Breast epithelium (tissue), 4 donors: ENCODE measurements at regions not wholly inside any gene's neighbourhood (a gene's known extent, or its start where the extent isn't known, plus 50 kb on each side); places are given as distances from the start of the nearest gene placed in this dataset.
"Not testable (repeated sequence)": the region's sequence is repeated elsewhere in the genome, so short reads cannot be mapped to it uniquely, and the experiment has no call there.

Experiments
- DNase-seq, 2 donors: peaks; one replicate each; pipeline ENCODE4 v3.0.0-alpha.2; 2019; ENCODE audit warnings: low spot score in 2 of 2
- H3K27ac ChIP-seq, 2 donors: fragments of 200-600 bp; sonication (generic) in 1 of 2; one replicate each; pipeline ENCODE4 v1.5.1; 2016 to 2019; ENCODE audit warnings: mild to moderate bottlenecking in 1 of 2
- H3K27me3 ChIP-seq, 2 donors: fragments of 200-600 bp; sonication (generic) in 1 of 2; one replicate each; pipeline versions ENCODE4 v1.5.1 to v1.6.0; 2017 to 2019; ENCODE audit warnings: control low read depth in 1 of 2, mild to moderate bottlenecking in 1 of 2
- H3K36me3 ChIP-seq: fragments of 200-600 bp; one replicate; pipeline ENCODE4 v1.5.1; 2019
- H3K4me1 ChIP-seq, 2 donors: fragments of 200-600 bp; sonication (generic); one replicate each; pipeline ENCODE4 v1.5.1; 2016 to 2019; ENCODE audit warnings: control low read depth in 1 of 2
- H3K4me3 ChIP-seq, 3 donors: fragments of 200-600 bp; sonication (generic); 1 replicate in 2 of 3; 2 replicates in 1 of 3; pipeline ENCODE4 v1.5.1; 2016 to 2019; ENCODE audit warnings: mild to moderate bottlenecking in 3 of 3, moderate library complexity in 2 of 3
- H3K9me3 ChIP-seq, 2 donors: fragments of 200-600 bp; sonication (generic) in 1 of 2; one replicate each; pipeline ENCODE4 v1.5.1; 2016 to 2019; ENCODE audit warnings: control low read depth in 1 of 2
- CTCF ChIP-seq, 3 donors: fragments of 450-650 bp; IDR thresholded peaks; one replicate each; pipeline ENCODE4 v1.5.1; 2016 to 2017; ENCODE audit warnings: antibody characterized with exemption in 3 of 3, mild to moderate bottlenecking in 3 of 3, moderate library complexity in 3 of 3
- POLR2A ChIP-seq: fragments of 450-650 bp; IDR thresholded peaks from one replicate; pipeline ENCODE4 v1.6.1; 2016; ENCODE audit warnings: antibody characterized with exemption, mild to moderate bottlenecking, moderate library complexity
- POLR2AphosphoS5 ChIP-seq, 3 donors: sonication (generic); formaldehyde crosslinking; IDR thresholded peaks; one replicate each; pipeline ENCODE4 v1.6.1; 2017; ENCODE audit warnings: antibody characterized with exemption in 3 of 3
- intact Hi-C: fragments of 100-400 bp; cut with DNase I; formaldehyde crosslinking; loops from one replicate; pipeline ENCODE4 v1.15.1; 2023; ENCODE audit warnings: low total_unique reads

DNA sequence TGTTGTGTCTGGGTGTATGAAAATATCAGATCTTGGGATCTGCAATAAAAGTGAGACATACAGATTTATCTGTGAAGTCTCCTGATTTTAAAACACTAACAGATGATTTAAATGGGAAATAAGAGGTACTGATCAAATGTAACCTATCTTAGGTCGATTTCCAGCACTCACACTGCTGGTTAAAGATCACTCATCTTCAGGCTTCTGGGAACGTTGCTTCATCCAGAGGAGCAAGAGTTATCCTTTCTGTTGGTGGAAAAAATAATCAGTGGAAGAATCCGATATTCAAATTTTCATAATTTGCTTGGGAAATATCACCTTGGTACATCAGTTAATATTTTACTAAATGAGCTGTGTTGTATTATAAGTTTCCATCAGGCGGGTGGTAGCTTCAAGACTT is 876.8 kb upstream of the WWC1 start:
- no peak for TF ChIP-seq CTCF (IDR thresholded peaks at IDR 0.05)
- no peak for TF ChIP-seq POLR2A
- no peak for TF ChIP-seq POLR2AphosphoS5 (IDR thresholded peaks at IDR 0.05)
- no peaks in the 10 kb centered on the region for H3K9me3 ChIP-seq
- H3K27ac ChIP-seq: no peak overlapping the region
- no peaks in the 10 kb centered on the region for H3K4me1 ChIP-seq
- DNase-seq: no peak
- no peak overlapping the region for H3K4me3 ChIP-seq
- intact Hi-C loops: no loop called here
- H3K27me3 ChIP-seq: no peaks in the 10 kb centered on the region
- no peaks in the 10 kb centered on the region for H3K36me3 ChIP-seq

GRCh38 chr5:167415779-167416746 is 875.4 kb upstream of the WWC1 start:
- Histone ChIP-seq H3K4me3 (no peak overlapping the region), H3K4me1 (no peaks in the 10 kb centered on the region), H3K27me3 (no peaks in the 10 kb centered on the region), H3K36me3 (no peaks in the 10 kb centered on the region), H3K27ac (no peak overlapping the region), H3K9me3 (no peaks in the 10 kb centered on the region)
- intact Hi-C loops: no loop called here
- DNase-seq: no peak
- TF ChIP-seq CTCF (IDR thresholded peaks at IDR 0.05) (no peak), POLR2AphosphoS5 (IDR thresholded peaks at IDR 0.05) (no peak), POLR2A (no peak)

GRCh38 chr5:167417662-167418061 is 873.8 kb upstream of the WWC1 start:
- Histone ChIP-seq H3K36me3 (no peaks in the 10 kb centered on the region), H3K9me3 (no peaks in the 10 kb centered on the region), H3K27ac (no peak overlapping the region), H3K4me3 (no peak overlapping the region), H3K4me1 (no peaks in the 10 kb centered on the region), H3K27me3 (no peaks in the 10 kb centered on the region)
- intact Hi-C loops: no loop called here
- TF ChIP-seq POLR2A (no peak), CTCF (IDR thresholded peaks at IDR 0.05) (no peak), POLR2AphosphoS5 (IDR thresholded peaks at IDR 0.05) (no peak)
- no peak for DNase-seq

- DNase-seq: no peak
- no peak overlapping the region for H3K27ac ChIP-seq
- TF ChIP-seq POLR2A (no peak), CTCF (IDR thresholded peaks at IDR 0.05) (no peak), POLR2AphosphoS5 (IDR thresholded peaks at IDR 0.05) (no peak)
- H3K36me3 ChIP-seq: no peaks in the 10 kb centered on the region
- intact Hi-C loops: no loop called here
- H3K27me3 ChIP-seq: no peaks in the 10 kb centered on the region
- no peaks in the 10 kb centered on the region for H3K4me1 ChIP-seq
- H3K9me3 ChIP-seq: no peaks in the 10 kb centered on the region
- no peak overlapping the region for H3K4me3 ChIP-seq
Observed at GRCh38 chr5:167425161-167425560, 866.3 kb upstream of the WWC1 start.

DNA sequence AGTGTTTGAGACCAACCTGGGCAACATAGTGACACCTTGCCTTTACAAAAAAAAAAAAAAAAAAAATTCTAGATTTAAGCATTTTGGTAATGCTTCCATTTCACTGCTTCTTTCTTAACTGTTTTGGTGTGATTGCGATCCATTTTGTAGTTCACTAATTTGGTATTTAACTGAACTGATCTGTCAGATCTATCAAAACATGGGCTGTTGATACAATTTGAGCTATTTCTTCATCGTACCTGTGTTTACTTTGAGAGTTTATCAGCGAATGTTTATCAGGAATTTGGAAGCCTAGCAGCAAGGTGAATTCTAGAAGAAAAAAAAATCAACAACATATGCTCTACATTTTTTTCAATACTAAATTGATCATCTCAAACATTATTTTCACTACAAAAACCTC is 864.9 kb upstream of the WWC1 start:
- intact Hi-C loops: no loop called here
- Histone ChIP-seq H3K36me3 (no peaks in the 10 kb centered on the region), H3K4me3 (no peak overlapping the region), H3K27ac (no peak overlapping the region), H3K9me3 (no peaks in the 10 kb centered on the region), H3K27me3 (no peaks in the 10 kb centered on the region), H3K4me1 (no peaks in the 10 kb centered on the region)
- DNase-seq: no peak
- TF ChIP-seq POLR2AphosphoS5 (IDR thresholded peaks at IDR 0.05) (no peak), POLR2A (no peak), CTCF (IDR thresholded peaks at IDR 0.05) (no peak)

DNA sequence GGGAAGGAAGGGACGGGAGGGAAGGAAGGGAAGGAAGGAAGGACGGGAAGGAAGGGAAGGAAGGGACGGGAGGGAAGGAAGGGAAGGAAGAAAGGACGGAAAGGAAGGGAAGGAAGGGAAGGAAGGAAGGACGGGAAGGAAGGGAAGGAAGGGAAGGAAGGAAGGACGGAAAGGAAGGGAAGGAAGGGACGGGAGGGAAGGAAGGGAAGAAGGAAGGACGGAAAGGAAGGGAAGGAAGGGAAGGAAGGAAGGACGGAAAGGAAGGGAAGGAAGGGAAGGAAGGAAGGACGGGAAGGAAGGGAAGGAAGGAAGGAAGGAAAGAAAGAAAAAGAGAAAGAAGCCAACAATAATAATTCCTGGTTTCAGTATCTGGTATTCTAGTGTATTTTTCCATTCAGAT is 863.8 kb upstream of the WWC1 start:
- DNase-seq, H3K4me1 ChIP-seq, H3K27ac ChIP-seq, H3K4me3 ChIP-seq, H3K9me3 ChIP-seq, H3K27me3 ChIP-seq, H3K36me3 ChIP-seq, intact Hi-C loops: not testable (repeated sequence)
